COR-L47 (cell line): ENCODE measurements at regions not wholly inside any gene's neighbourhood (a gene's known extent, or its start where the extent isn't known, plus 50 kb on each side); places are given as distances from the start of the nearest gene placed in this dataset.
"Not testable (repeated sequence)": the region's sequence is repeated elsewhere in the genome, so short reads cannot be mapped to it uniquely, and the experiment has no call there.

Experiments
- DNase-seq: peaks from one replicate; lab custom pipeline; 2025; lab: John Stamatoyannopoulos, UW

GRCh38 chr10:109650228-109650627, 273.1 kb downstream of the XPNPEP1 start:
- DNase-seq = no peak

DNA sequence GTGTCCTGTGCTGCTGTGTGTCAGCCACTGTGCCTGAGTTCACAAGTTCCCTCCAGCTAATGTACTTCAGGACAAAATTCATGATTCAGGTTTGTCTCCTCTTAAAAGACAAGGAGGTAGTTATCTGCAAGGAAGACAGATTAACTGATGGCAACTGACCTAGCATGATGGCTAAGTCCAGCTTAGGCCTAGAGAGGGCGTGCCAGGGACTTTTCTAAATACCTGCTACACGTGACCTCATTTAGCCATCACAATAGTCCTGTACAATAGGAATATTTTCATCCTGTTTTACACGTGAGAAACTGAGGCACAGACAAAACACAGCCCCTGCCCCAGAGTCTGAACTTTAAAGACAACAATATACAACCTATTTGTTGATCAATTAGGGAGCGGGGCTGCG, 275.7 kb downstream of the XPNPEP1 start:
- DNase-seq = no peak

DNA sequence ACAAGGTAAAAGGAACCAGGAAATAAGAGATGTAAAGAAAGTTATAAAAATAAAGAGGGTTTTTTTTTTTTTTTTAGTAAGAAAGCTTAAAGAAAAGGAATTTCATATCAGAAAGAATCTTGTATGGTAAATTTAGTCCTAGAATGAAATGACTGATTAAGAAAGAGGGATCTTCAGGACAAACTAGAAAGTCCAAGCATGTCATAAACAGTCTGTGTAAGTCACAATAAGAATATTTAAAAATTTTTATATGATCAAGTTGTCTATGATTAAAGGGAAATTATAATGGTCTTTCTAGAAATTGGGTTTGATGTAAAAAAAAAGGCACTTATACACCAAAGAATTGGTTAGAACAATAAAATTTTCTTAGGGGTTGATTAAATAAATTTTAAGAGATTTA, 289.5 kb downstream of the XPNPEP1 start:
- DNase-seq = no peak

- not testable (repeated sequence) for DNase-seq
Measured at GRCh38 chr10:109633017-109633416, 290.3 kb downstream of the XPNPEP1 start.

- DNase-seq = no peak
Measured at GRCh38 chr10:109624939-109625338, 298.4 kb downstream of the XPNPEP1 start.

DNA sequence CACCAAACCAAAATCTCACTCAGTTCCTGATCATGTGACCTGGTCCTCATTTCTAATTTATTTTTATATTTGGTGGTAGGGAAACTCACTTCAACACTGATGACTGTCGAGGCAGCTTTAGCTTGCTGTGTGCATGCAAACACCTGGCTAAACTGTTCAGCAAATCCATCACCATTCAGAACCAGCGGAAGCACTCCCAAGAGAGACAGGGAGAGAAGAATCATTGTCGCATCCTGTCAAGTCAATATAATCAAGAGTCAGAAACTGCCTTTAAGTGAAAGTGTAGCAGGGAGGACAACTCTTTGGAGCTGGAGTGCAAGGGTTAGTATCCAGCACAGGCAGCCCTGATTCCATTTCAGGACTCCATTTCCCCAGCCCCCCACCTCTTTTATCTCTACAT, 300.7 kb downstream of the XPNPEP1 start:
- no peak for DNase-seq

GRCh38 chr10:109620396-109620795, 302.9 kb downstream of the XPNPEP1 start:
- DNase-seq = no peak

DNA sequence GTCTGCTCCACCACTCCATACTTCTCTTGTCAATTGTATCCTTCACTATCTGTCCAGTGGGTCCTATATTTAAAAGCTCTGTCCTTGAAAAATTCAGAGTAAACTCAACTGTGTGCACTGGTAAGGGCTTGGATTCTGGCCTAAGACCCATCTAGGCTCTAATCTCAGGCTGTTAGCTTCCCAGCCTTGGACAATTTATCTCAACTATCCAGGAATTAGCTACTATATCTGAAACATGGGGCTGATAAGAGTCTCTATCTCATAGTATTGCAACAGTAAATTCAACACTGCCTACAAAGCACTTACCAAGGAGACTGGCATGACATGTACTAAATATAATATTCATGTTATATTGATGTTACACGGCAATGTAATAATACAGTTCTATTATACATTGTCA, 303.4 kb downstream of the XPNPEP1 start:
- DNase-seq = no peak

DNA sequence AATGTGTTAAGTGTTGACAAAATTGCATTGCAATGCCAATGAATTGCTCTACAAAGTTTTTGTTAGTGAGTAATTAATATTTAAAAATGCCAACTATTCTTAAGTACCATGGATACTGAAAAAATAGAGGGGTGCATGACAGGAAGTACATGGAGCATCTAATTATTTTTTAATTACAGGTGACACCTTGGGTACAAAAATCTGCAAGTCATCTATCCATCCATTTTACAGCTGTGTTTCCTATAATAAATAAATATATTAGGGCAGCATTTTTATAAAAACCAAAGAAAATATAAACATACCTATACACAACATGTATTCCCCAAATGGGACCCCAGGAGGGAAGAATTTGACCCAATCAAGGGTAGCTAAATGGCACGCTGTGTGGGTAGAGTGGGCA, 304.6 kb downstream of the XPNPEP1 start:
- no peak for DNase-seq

- DNase-seq = no peak
Measured at GRCh38 chr10:109618301-109618700, 305.0 kb downstream of the XPNPEP1 start.

DNA sequence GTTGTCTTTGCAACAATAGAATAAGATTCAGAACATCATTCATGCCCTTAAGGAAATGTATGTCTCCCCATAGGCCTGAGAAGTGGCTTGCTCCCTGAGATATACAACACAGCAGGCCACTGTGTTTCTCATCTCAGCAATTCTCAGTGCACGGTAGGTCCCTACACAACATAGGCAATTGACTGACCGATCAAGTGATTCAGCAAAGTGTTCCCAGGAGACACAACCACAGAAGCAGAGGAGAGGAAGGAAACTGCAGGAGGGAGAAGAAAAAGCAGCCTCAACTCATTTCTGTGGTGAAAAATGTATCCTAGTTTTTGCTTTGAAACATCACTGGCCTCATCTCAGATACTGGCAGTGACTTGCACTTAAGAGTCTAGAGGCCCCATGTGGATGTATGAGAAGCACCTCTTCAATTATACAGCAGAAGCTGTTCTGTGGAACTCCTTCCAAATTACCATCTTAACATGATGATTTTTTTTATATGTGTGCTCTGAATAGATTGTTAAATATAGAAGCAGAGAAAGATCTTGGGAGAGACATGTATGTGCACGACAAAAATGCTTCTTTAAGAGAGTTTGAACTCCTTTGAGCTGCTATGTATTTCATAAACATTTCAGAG, 306.8 kb downstream of the XPNPEP1 start:
- DNase-seq = no peak

GRCh38 chr10:109595356-109595755, 328.0 kb downstream of the XPNPEP1 start:
- DNase-seq = not testable (repeated sequence)

DNA sequence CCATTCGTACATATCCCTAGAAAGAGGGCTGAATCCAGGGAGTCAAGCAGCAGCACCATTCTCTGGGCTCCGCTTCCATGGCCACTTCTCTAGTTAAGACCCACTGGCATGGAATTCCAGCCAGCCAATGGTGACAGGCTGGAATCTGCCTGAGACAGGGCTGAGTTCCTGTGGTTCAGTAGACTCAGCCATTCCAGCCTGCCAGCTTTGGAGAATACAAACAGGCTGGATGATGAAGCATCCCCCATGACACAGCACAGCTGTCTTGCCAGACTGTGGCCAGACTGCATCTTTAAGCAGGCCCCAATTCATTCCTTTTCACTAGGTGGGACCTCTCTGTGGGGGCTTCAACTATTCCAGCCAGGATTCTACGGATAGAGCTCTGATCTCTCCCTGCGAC, 329.6 kb downstream of the XPNPEP1 start:
- DNase-seq = no peak

- no peak for DNase-seq
Measured at GRCh38 chr10:109592391-109592790, 330.9 kb downstream of the XPNPEP1 start.

GRCh38 chr10:109591601-109592000, 331.7 kb downstream of the XPNPEP1 start:
- no peak for DNase-seq

DNA sequence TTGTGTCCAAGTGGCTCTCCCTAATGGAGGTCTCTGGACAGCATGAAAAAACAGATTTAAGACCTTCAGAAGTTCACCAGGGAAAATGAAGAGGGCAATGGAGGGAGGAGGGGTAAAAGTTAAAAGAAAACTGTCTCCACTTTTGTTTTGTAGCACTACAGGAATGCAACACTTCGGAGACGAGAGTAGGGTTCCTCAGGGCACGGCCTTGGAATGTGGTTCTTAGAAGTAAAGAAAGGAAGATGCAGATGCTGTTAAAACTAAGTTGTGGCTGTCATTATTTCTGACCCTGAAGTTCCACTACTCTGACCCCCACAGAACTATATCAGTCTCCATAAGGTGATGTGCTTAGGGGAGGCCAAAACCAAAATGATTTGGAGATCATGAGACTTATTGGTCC, 335.1 kb downstream of the XPNPEP1 start:
- DNase-seq = no peak

DNA sequence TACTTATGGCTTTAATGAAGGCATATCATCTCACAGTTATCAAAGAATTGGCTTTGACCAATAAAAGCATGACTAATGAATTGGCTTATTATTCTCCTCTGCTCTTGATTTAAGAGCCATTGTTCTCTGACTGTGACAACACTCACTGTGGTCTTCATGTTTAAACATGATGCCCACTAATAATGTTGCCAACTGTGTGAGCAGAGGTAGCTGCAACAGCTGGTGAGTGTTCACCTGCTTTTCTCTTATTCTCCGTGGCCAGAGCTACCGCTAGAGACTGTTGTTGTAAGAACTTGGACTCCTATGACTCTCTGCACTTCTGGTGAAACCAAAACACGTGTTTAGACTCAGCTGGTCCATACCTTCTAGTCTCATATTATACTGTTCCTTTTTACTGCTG, 335.9 kb downstream of the XPNPEP1 start:
- DNase-seq = peak; percentile 2

DNA sequence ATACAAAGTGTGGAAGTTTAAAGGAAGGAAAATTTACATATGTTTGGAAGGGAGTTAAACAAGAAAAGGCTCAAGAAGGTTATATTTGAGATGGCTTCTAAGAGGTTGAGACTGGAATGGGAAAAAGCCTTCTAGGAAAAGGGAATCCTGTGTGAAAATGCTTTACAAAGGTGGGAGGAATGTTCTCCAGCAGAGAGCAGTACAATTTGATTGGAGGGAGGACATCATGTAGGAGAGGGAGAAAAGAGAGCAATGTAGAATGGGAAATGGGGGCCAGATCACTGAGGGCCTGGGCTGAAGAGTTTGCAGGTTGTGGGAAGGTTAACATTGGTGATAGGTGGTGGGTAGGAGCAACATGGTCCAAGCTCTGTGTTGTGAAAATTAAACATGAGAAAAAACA, 366.9 kb downstream of the XPNPEP1 start:
- no peak for DNase-seq

DNA sequence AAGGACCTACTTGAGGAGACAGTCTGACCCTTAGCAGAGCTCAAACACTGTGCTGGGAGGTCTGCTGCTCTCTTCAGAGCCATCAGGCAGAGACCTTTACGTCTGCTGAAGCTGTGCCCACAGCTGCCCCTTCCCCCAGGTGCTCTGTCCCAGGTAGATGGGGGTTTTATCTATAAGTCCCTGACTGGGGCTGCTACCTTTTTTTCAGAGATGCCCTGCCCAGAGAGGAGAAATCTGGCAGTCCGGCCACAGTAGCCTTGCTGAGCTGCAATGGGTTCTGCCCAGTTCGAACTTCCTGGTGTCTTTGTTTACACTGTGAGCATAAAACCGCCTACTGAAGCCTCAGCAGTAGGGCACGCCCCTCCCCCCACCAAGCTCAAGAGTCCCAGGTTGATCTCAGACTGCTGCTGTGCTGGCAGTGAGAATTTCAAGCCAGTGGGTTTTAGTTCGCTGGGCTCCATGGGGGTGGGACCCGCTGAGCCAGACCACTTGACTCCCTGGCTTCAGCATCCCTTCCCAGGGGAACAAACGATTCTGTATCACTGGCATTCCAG, 381.2 kb downstream of the XPNPEP1 start:
- DNase-seq = not testable (repeated sequence)

- no peak for DNase-seq
Measured at GRCh38 chr10:109534193-109534592, 389.1 kb downstream of the XPNPEP1 start.

GRCh38 chr10:109529258-109529657, 394.1 kb downstream of the XPNPEP1 start:
- no peak for DNase-seq

DNA sequence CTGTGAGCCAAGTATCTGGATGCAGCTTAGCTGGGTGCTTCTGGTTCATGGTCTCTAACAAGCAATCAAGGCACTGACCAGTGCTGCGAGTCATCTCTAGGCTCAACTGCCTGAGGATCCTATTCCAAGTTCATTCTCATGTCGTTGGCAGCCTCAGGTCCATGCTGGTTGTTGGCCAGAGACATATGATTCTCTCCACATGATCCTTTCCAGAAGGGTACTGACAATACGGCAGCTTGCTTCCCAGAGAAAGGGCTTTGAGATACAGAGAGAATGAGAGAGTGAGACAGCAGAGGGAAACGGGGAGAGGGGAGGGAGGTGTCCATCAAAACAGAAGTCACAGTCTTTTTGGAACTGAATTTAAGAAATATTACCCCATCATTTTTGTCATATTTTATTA, 405.6 kb downstream of the XPNPEP1 start:
- DNase-seq = no peak

GRCh38 chr10:109504401-109504800, 418.9 kb downstream of the XPNPEP1 start:
- no peak for DNase-seq

GRCh38 chr10:109487691-109488090, 435.6 kb downstream of the XPNPEP1 start:
- no peak for DNase-seq
